ENCODE measurements at regions not wholly inside any gene's neighbourhood (a gene's known extent, or its start where the extent isn't known, plus 50 kb on each side); places are given as distances from the start of the nearest gene placed in this dataset.

DNA sequence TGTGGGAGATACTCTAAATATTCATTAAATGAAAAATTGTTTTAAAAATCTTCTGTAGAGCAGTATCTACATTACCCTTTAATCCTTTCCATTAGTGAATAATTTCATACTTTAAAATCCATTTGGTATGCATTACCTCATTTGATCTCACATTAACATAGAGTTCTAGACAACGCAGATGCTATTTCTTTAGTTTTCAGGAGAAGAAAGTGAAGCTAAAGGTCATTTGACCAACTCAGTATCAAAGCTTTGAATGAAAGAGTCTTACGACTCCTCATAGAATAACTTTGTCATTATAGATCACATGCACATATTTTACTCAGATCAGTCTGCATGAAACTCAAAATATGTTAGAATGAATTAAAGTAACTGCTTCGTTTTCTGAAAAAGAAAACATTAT, 460.2 kb downstream of the DNAJB9 start:
- no peak for TF ChIP-seq SPI1 (IDR thresholded peaks at IDR 0.05; ENCODE audit: low read depth, low read length)
- no peak for TF ChIP-seq POLR2A (IDR thresholded peaks at IDR 0.05; ENCODE audit: low read depth, low read length)
- no peak for TF ChIP-seq POLR2AphosphoS5 (IDR thresholded peaks at IDR 0.05; ENCODE audit: low read depth, low read length)
- TF ChIP-seq POU2F2 (IDR thresholded peaks at IDR 0.05; ENCODE audit: low read depth, low read length) = no peak
- no peak for TF ChIP-seq TAF1 (IDR thresholded peaks at IDR 0.05; ENCODE audit: low read depth, low read length)

All from GM12891 (cell line).